Endothelial cell of umbilical vein (primary cell): ENCODE measurements at regions not wholly inside any gene's neighbourhood (a gene's known extent, or its start where the extent isn't known, plus 50 kb on each side); places are given as distances from the start of the nearest gene placed in this dataset.
"Not testable (repeated sequence)": the region's sequence is repeated elsewhere in the genome, so short reads cannot be mapped to it uniquely, and the experiment has no call there.

ENCODE experiments used
- CTCF ChIP-seq, 2 donors: IDR thresholded peaks; 1 replicate in 1 of 2; 2 replicates in 1 of 2; pipeline ENCODE4 v1.5.1; 2011; ENCODE audit warnings: low read length in 2 of 2, mild to moderate bottlenecking in 2 of 2, moderate library complexity in 2 of 2, control low read depth in 1 of 2, inconsistent platforms in 1 of 2, low read depth in 1 of 2; ENCODE audit not compliant: insufficient read depth in 1 of 2; ENCODE audit errors: extremely low read depth in 1 of 2
- EZH2 ChIP-seq: IDR thresholded peaks from 2 replicates; pipeline ENCODE4 v1.6.1; 2012; ENCODE audit warnings: borderline replicate concordance, low read depth, mild to moderate bottlenecking, moderate library complexity, low read length, inconsistent platforms; ENCODE audit not compliant: severe bottlenecking
- MAX ChIP-seq: IDR thresholded peaks from 2 replicates; pipeline ENCODE4 v1.6.1; 2011; ENCODE audit not compliant: insufficient read depth, insufficient read length
- MYC ChIP-seq: IDR thresholded peaks from one replicate; pipeline ENCODE4 v1.6.1; 2011; ENCODE audit warnings: mild to moderate bottlenecking, low read depth, low read length
- POLR2A ChIP-seq: IDR thresholded peaks from 2 replicates; pipeline ENCODE4 v1.6.1; 2012; ENCODE audit warnings: low read depth, mild to moderate bottlenecking, control low read depth, low read length
- POLR2AphosphoS5 ChIP-seq: IDR thresholded peaks from 2 replicates; pipeline ENCODE4 v1.6.1; 2012; ENCODE audit warnings: low read depth, mild to moderate bottlenecking, control low read depth, low read length, moderate library complexity; ENCODE audit not compliant: insufficient read depth

GRCh38 chr1:206334481-206334880, 131.1 kb downstream of the SRGAP2 start:
- not testable (repeated sequence) for TF ChIP-seq POLR2AphosphoS5; EZH2; POLR2A; MAX; CTCF (IDR thresholded peaks at IDR 0.05; ENCODE audit: extremely low read depth in 1 of 2, insufficient read depth in 1 of 2, low read depth in 1 of 2, low read length in 2 of 2); MYC
